ENCODE measurements at regions not wholly inside any gene's neighbourhood (a gene's known extent, or its start where the extent isn't known, plus 50 kb on each side); places are given as distances from the start of the nearest gene placed in this dataset.

GRCh38 chr14:83269583-83269982 is 1735.9 kb upstream of the SEL1L start:
- Mint-ChIP-seq H3K36me3 (ENCODE audit: low read depth) (no peaks in the 10 kb centered on the region), H3K27me3 (ENCODE audit: insufficient read depth, low read depth, poor library complexity) (no peaks in the 10 kb centered on the region), H3K9me3 (no peaks in the 10 kb centered on the region), H3K4me3 (no peak overlapping the region), H3K27ac (no peak overlapping the region), H3K4me1 (no peaks in the 10 kb centered on the region)
- no peaks in the 10 kb centered on the region for H3K4me1 ChIP-seq (ENCODE audit: insufficient read depth)
- no peak overlapping the region for H3K27ac ChIP-seq (ENCODE audit: low read depth)
- H3K27me3 ChIP-seq (ENCODE audit: insufficient read depth), result no peaks in the 10 kb centered on the region
- H3K9me2 ChIP-seq (ENCODE audit: insufficient read depth), result no peaks in the 10 kb centered on the region
- DNase-seq (ENCODE audit: low spot score), result no peak
- H3K4me3 ChIP-seq, result no peak overlapping the region
- ATAC-seq, result no peak
- H3F3A ChIP-seq (replicated peaks; ENCODE audit: low read depth), result no peaks in the 10 kb centered on the region
- TF ChIP-seq JUNB (IDR thresholded peaks at IDR 0.05; ENCODE audit: unreplicated experiment), result no peak
- TF ChIP-seq STAT1 (IDR thresholded peaks at IDR 0.05; ENCODE audit: unreplicated experiment), result no peak
- H4K20me1 ChIP-seq (replicated peaks; ENCODE audit: insufficient read depth), result no peaks in the 10 kb centered on the region
- H3K36me3 ChIP-seq (ENCODE audit: insufficient read depth), result no peaks in the 10 kb centered on the region
- H3K79me2 ChIP-seq (replicated peaks; ENCODE audit: insufficient read depth), result no peaks in the 10 kb centered on the region
- H2AFZ ChIP-seq, result no peak overlapping the region
- no peak overlapping the region for H3K4me2 ChIP-seq

GRCh38 chr14:83271663-83272062 is 1738.0 kb upstream of the SEL1L start:
- no peaks in the 10 kb centered on the region for H3K4me1 Mint-ChIP-seq
- TF ChIP-seq ZNF114 (CRISPR knock-in tag; IDR thresholded peaks at IDR 0.05), result no peak
- no peak for TF ChIP-seq POLR2AphosphoS5 (IDR thresholded peaks at IDR 0.05; ENCODE audit: low read depth)
- TF ChIP-seq EZH2phosphoT487 (IDR thresholded peaks at IDR 0.05; ENCODE audit: unreplicated experiment), result no peak
- TF ChIP-seq ZNF462 (CRISPR knock-in tag; IDR thresholded peaks at IDR 0.05), result no peak
- TF ChIP-seq STAT1 (IDR thresholded peaks at IDR 0.05; ENCODE audit: unreplicated experiment), result no peak
- no peak for TF ChIP-seq EZH2 (IDR thresholded peaks at IDR 0.05; ENCODE audit: low read depth, unreplicated experiment)
- no peak for TF ChIP-seq CREB1 (CRISPR knock-in tag; IDR thresholded peaks at IDR 0.05; ENCODE audit: low read depth)
- no peak for TF ChIP-seq ZNF331 (CRISPR knock-in tag; IDR thresholded peaks at IDR 0.05; ENCODE audit: low read depth)
- TF ChIP-seq JUNB (IDR thresholded peaks at IDR 0.05; ENCODE audit: unreplicated experiment), result no peak
- TF ChIP-seq ETS1 (IDR thresholded peaks at IDR 0.05), result no peak
- no peak for TF ChIP-seq CTCF (conservative IDR thresholded peaks at IDR 0.05; ENCODE audit: low read depth in 2 of 2)

More at GRCh38 chr14:83271663-83272062, 1738.0 kb upstream of the SEL1L start:
- H3K27me3 Mint-ChIP-seq (ENCODE audit: insufficient read depth, low read depth, poor library complexity), result no peaks in the 10 kb centered on the region
- H3K27ac Mint-ChIP-seq, result no peak overlapping the region
- H3K9me2 ChIP-seq (ENCODE audit: insufficient read depth), result no peaks in the 10 kb centered on the region
- no peaks in the 10 kb centered on the region for H4K20me1 ChIP-seq (replicated peaks; ENCODE audit: insufficient read depth)
- no peaks in the 10 kb centered on the region for H3F3A ChIP-seq (replicated peaks; ENCODE audit: low read depth)
- H3K36me3 Mint-ChIP-seq (ENCODE audit: low read depth), result no peaks in the 10 kb centered on the region
- no peaks in the 10 kb centered on the region for H3K27me3 ChIP-seq (ENCODE audit: insufficient read depth)
- ATAC-seq (no peak), DNase-seq (ENCODE audit: low spot score) (no peak)
- H3K4me1 ChIP-seq (ENCODE audit: insufficient read depth), result no peaks in the 10 kb centered on the region
- H3K79me2 ChIP-seq (replicated peaks; ENCODE audit: insufficient read depth), result no peaks in the 10 kb centered on the region
- no peaks in the 10 kb centered on the region for H3K36me3 ChIP-seq (ENCODE audit: insufficient read depth)
- H3K9me3 Mint-ChIP-seq, result no peaks in the 10 kb centered on the region
- no peak overlapping the region for H2AFZ ChIP-seq
- H3K27ac ChIP-seq (ENCODE audit: low read depth), result no peak overlapping the region
- no peak overlapping the region for H3K4me3 ChIP-seq
- no peak overlapping the region for H3K4me3 Mint-ChIP-seq
- H3K4me2 ChIP-seq, result no peak overlapping the region

All from GM23338 (cell line).